ENCODE measurements at regions not wholly inside any gene's neighbourhood (a gene's known extent, or its start where the extent isn't known, plus 50 kb on each side); places are given as distances from the start of the nearest gene placed in this dataset.

GRCh38 chr13:76029706-76030105 is 393.6 kb downstream of the LMO7 start:
- no peak for DNase-seq (ENCODE audit: low spot score)
- TF ChIP-seq, protein P1, sequence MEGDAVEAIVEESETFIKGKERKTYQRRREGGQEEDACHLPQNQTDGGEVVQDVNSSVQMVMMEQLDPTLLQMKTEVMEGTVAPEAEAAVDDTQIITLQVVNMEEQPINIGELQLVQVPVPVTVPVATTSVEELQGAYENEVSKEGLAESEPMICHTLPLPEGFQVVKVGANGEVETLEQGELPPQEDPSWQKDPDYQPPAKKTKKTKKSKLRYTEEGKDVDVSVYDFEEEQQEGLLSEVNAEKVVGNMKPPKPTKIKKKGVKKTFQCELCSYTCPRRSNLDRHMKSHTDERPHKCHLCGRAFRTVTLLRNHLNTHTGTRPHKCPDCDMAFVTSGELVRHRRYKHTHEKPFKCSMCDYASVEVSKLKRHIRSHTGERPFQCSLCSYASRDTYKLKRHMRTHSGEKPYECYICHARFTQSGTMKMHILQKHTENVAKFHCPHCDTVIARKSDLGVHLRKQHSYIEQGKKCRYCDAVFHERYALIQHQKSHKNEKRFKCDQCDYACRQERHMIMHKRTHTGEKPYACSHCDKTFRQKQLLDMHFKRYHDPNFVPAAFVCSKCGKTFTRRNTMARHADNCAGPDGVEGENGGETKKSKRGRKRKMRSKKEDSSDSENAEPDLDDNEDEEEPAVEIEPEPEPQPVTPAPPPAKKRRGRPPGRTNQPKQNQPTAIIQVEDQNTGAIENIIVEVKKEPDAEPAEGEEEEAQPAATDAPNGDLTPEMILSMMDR (IDR thresholded peaks at IDR 0.05; ENCODE audit: borderline replicate concordance, control extremely low read depth, extremely low read depth, insufficient read depth, missing control alignments): no peak
- in situ Hi-C loops (cut with MboI; ENCODE audit: low sequenced_read_pairs, unreplicated experiment): no loop called here

GRCh38 chr13:76029088-76029487 is 393.0 kb downstream of the LMO7 start:
- no peak for DNase-seq (ENCODE audit: low spot score)
- in situ Hi-C loops (cut with MboI; ENCODE audit: low sequenced_read_pairs, unreplicated experiment): no loop called here
- TF ChIP-seq, protein P1 (IDR thresholded peaks at IDR 0.05; ENCODE audit: borderline replicate concordance, control extremely low read depth, extremely low read depth, insufficient read depth, missing control alignments): no peak

DNA sequence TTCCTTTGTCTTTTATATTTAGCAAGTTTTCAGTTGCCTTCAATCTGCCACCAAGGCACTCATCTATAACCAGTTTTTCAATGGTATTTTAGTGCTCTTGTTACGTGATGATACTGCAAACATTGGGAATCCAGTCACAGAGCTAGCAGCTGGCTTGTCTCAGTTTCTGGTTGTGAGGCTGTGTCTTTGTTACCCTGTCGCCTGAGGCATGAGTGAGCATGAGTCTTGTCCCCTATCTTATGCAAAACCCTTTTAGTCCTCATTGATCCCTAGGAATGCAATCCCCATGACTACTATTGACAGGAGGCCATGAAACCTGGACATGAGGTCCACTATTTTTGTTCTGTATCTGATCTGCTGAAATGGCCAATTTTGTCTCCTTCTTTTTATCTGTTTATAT is 391.0 kb downstream of the LMO7 start:
- no peak for DNase-seq (ENCODE audit: low spot score)
- in situ Hi-C loops (cut with MboI; ENCODE audit: low sequenced_read_pairs, unreplicated experiment): no loop called here
- TF ChIP-seq, protein P1 (IDR thresholded peaks at IDR 0.05; ENCODE audit: borderline replicate concordance, control extremely low read depth, extremely low read depth, insufficient read depth, missing control alignments): no peak

DNA sequence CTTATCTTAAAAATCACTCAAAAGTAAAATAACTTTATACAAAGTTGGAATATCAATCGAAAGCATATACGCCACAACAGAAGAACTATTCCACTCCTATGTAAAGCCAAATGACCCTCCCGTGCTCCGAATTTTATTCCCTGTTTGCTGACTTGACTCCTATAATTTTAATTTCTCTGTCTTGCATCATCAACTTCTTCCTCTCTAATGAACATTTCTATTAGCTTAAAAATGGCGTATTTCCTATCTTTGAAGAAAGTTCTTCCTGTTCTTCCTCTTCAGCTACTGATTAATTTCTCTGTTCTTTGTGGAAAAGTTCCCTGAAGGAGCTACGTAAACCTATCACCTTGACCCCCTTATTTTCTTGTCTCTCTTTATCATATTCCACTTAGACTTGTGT is 389.3 kb downstream of the LMO7 start:
- in situ Hi-C loops (cut with MboI; ENCODE audit: low sequenced_read_pairs, unreplicated experiment): no loop called here

GRCh38 chr13:76024151-76024550 is 388.0 kb downstream of the LMO7 start:
- in situ Hi-C loops (cut with MboI; ENCODE audit: low sequenced_read_pairs, unreplicated experiment): loop anchor here (25.0 kb wide), 1 partner anchor 888 kb away; no protein-coding TSS in a partner anchor
- DNase-seq (ENCODE audit: low spot score): no peak
- TF ChIP-seq, protein P1 (IDR thresholded peaks at IDR 0.05; ENCODE audit: borderline replicate concordance, control extremely low read depth, extremely low read depth, insufficient read depth, missing control alignments): no peak

More for the DNA sequence above, 389.3 kb downstream of the LMO7 start:
- DNase-seq (ENCODE audit: low spot score): no peak
- TF ChIP-seq, protein P1 (IDR thresholded peaks at IDR 0.05; ENCODE audit: borderline replicate concordance, control extremely low read depth, extremely low read depth, insufficient read depth, missing control alignments): no peak

GRCh38 chr13:76023652-76024051 is 387.5 kb downstream of the LMO7 start:
- in situ Hi-C loops (cut with MboI; ENCODE audit: low sequenced_read_pairs, unreplicated experiment): loop anchor here (25.0 kb wide), 1 partner anchor 889 kb away; no protein-coding TSS in a partner anchor
- no peak for DNase-seq (ENCODE audit: low spot score)
- TF ChIP-seq, protein P1 (IDR thresholded peaks at IDR 0.05; ENCODE audit: borderline replicate concordance, control extremely low read depth, extremely low read depth, insufficient read depth, missing control alignments): no peak

All from GM13976 (cell line).